ENCODE measurements at regions not wholly inside any gene's neighbourhood (a gene's known extent, or its start where the extent isn't known, plus 50 kb on each side); places are given as distances from the start of the nearest gene placed in this dataset.

GRCh38 chr10:61503051-61503450 is 49.9 kb upstream of the TMEM26 start:
- H3K27ac ChIP-seq (ENCODE audit: low read depth in 1 of 2, low read length in 1 of 2): no peak overlapping the region
- H3K36me3 ChIP-seq (ENCODE audit: control insufficient read depth in 4 of 4, insufficient read depth in 4 of 4, low read length in 4 of 4): no peaks in the 10 kb centered on the region
- H3K9me3 ChIP-seq (ENCODE audit: control insufficient read depth in 4 of 4, insufficient read depth in 3 of 4, low read length in 3 of 4): peaks cover 0 to 4% (median 0%) of the 10 kb centered on the region in 4 donors
- no peak for TF ChIP-seq CTCF (IDR thresholded peaks at IDR 0.05; ENCODE audit: control extremely low read depth, extremely low read depth)
- no peaks in the 10 kb centered on the region for H3K27me3 ChIP-seq (ENCODE audit: control insufficient read depth in 3 of 3, insufficient read depth in 3 of 3, low read length in 2 of 3)
- H3K4me3 ChIP-seq: no peak overlapping the region
- no peak for ATAC-seq (ENCODE audit: insufficient read depth, low FRiP score)
- no peak for DNase-seq
- 85 to 86% methylated on average over 2 of the region's 2 CpGs for WGBS, 2 donors
- H3K4me1 ChIP-seq (ENCODE audit: control insufficient read depth in 5 of 5, insufficient read depth in 5 of 5, low read length in 5 of 5): no peaks in the 10 kb centered on the region
- H3K9ac ChIP-seq (ENCODE audit: insufficient read depth in 1 of 2, low read length in 2 of 2): no peak overlapping the region

Measured in lung (tissue), 11 donors.